ENCODE measurements at regions not wholly inside any gene's neighbourhood (a gene's known extent, or its start where the extent isn't known, plus 50 kb on each side); places are given as distances from the start of the nearest gene placed in this dataset.
"Not testable (repeated sequence)": the region's sequence is repeated elsewhere in the genome, so short reads cannot be mapped to it uniquely, and the experiment has no call there.

DNA sequence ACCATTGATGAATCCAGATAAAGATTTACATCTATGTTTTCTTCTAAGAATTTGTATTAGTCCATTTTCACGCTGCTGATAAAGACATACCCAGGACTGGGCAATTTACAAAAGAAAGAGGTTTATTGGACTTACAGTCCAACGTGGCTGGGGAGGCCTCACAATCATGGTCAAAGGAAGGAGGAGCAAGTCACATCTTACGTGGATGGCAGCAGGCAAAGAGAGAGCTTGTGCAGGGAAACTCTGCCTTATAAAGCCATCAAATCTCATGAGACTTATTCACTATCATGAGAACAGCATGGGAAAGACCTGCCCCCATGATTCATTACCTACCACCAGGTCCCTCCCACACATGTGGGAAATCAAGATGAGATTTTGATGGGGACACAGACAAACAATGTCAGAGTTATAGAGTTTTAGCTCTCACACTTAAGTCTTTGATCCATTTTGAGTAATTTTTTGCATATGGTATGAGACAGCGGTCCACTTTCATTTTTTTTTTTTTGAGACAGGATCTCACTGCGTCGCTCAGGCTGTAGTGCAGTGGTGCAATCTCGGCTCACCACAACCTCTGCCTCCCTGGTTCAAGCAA lies 53.5 kb upstream of the JADE2 start:
- not testable (repeated sequence) for DNase-seq (ENCODE audit: low read depth)

DNA sequence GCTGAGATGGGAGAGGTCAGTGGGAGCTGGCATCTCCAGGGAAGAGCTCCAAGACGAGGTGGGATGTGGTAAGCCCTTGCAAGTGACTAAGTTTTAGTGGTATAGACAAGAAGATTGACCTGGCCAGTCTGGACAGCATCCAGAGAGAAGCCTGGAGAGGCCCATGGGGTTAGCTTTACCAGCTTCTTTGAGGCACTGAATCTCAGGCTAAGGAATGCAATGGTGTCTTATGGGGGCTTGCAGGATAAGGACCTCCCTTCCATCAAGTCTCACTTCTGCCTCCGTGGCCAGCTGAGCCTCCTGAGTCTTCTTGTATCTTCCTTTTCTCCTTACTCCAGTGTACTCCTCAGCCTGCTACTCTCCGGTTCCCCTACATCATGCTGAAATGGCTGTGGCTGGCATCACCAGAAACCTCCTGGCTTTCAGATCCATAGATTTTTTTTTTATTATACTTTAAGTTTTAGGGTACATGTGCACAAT lies 56.5 kb upstream of the JADE2 start:
- no peak for DNase-seq (ENCODE audit: low read depth)

GRCh38 chr5:134467231-134467630 lies 55.5 kb upstream of the CDKN2AIPNL start:
- DNase-seq (ENCODE audit: low read depth): no peak

GRCh38 chr5:134466241-134467069 lies 54.8 kb upstream of the CDKN2AIPNL start:
- DNase-seq (ENCODE audit: low read depth): peak; percentile 22

- DNase-seq (ENCODE audit: low read depth): peak; percentile 63
Measured at GRCh38 chr5:134465816-134466240, 54.1 kb upstream of the CDKN2AIPNL start.

GRCh38 chr5:134464988-134465815 lies 53.5 kb upstream of the CDKN2AIPNL start:
- no peak for DNase-seq (ENCODE audit: low read depth)

DNA sequence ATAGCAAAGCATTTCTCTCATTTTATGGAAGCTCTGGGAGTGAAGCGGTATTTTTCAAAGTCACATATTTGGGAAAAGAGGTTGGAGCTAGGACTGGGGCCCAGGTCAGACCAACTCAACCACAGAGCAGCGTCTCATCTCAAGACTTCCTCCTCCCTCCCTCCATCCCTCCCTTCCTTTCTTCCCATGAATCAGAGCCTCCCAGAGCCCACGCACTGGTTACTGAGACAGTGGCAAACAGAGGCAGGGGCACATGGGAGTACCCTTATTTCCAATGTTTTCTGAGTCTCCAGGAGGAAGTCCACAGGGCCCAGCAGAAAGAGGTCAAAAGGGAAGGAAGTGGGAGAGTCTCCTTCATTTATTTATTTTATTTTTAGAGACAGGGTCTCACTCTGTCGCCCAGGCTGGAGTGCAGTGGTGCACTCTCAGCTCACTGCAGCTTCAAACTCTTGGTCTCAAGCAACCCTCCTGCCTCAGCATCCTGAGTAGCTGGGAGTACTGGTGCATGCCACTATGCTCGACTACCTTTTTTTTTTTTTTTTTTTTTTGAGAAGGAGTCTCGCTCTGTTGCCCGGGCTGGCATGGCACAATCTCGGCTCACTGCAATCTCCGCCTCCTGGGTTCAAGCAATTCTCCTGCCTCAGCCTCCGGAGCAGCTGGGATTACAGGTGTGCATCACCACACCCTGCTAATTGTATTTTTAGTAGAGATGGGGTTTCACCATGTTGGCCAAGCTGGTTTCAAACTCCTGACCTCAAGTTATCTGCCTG lies 52.5 kb upstream of the CDKN2AIPNL start:
- DNase-seq (ENCODE audit: low read depth): no peak

GRCh38 chr5:134463176-134463720 lies 51.6 kb upstream of the CDKN2AIPNL start:
- DNase-seq (ENCODE audit: low read depth): no peak

DNA sequence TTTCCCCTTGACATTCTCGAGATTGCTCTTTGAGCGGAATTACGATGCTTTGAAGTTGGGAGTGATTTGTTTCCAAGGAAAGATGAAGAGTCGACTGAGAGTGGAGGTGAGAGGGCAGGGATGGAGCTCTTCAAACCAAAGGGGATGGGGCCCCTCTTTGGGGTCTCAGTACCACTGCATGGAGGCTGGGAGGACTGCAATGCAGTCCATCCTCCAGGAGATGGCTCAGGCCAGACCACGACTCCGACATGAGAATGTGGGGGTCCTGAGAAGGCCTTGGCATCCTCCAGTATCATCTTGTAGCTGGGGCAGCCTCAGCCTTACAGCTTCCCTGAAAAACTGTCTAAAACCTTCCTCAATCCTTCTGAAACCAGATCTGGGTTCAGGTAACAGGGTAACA lies 51.1 kb upstream of the CDKN2AIPNL start:
- DNase-seq (ENCODE audit: low read depth): no peak

DNA sequence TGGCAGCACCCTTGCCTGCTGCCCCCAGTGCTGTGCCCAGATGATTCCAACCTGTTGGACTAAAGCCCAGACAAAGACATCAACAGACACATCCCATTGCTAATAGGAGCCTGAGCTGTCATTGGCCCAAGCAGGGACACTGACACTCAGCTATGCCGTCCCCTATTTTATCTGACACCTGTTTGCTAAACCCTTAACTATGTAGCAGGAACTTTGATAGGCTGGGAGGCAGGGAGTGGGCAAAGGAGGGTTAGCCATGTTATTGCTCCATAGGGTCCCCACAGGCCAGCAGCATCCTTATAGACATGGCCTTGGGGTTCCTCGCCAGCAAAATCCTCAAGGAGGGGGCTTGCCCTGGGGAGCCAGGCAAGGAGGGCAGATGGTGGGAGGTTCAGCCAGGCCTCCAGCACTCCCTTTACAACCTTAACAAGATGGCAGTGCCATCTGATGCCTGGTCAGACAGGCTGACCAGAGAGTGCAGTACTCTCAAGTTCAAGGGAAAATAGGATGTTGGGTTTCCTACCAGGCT lies 50.4 kb upstream of the CDKN2AIPNL start:
- DNase-seq (ENCODE audit: low read depth): no peak

Measured in activated T-cell treated with anti-CD3 and anti-CD28 coated beads for 48 hours (primary cell).